OCI-LY3 (cell line): ENCODE measurements at regions not wholly inside any gene's neighbourhood (a gene's known extent, or its start where the extent isn't known, plus 50 kb on each side); places are given as distances from the start of the nearest gene placed in this dataset.

Experiments
- H2AFZ ChIP-seq: fragments of 200-600, 300-600 bp; shearing (Covaris generic); 2 replicates; pipeline ENCODE4 v1.6.0; 2014; ENCODE audit warnings: antibody characterized with exemption, low read depth, low read length
- H3K27ac ChIP-seq: fragments of 200-600, 300-600 bp; sonication (generic); 2 replicates; pipeline ENCODE4 v1.5.1; 2014; ENCODE audit warnings: mild to moderate bottlenecking, low read length, moderate library complexity, mixed read lengths
- H3K27me3 ChIP-seq: fragments of 200-600, 300-600 bp; sonication (generic); 2 replicates; pipeline ENCODE4 v1.6.1; 2014; ENCODE audit warnings: low read depth, low read length, mixed read lengths
- H3K36me3 ChIP-seq: fragments of 200-600, 300-600 bp; sonication (generic); replicated peaks from 2 replicates; pipeline ENCODE3; 2014; ENCODE audit warnings: low read depth, low read length, mixed read lengths
- H3K4me1 ChIP-seq: fragments of 300-600, 200-600 bp; sonication (generic); 2 replicates; pipeline ENCODE4 v1.6.1; 2014; ENCODE audit warnings: low read length, mixed read lengths
- H3K4me2 ChIP-seq: fragments of 200-600, 300-600 bp; sonication (generic); 2 replicates; pipeline ENCODE4 v1.6.1; 2014; ENCODE audit warnings: low read length, mixed read lengths
- H3K4me3 ChIP-seq: fragments of 300-600, 200-600 bp; sonication (generic); 2 replicates; pipeline ENCODE4 v1.5.1; 2014; ENCODE audit warnings: antibody characterized with exemption, mild to moderate bottlenecking, low read length, moderate library complexity
- H3K79me2 ChIP-seq: fragments of 300-600, 200-600 bp; shearing (Covaris generic); 2 replicates; pipeline ENCODE4 v1.6.1; 2014; ENCODE audit warnings: mild to moderate bottlenecking, low read length, mixed read lengths
- H3K9ac ChIP-seq: fragments of 300-600, 200-600 bp; shearing (Covaris generic); 2 replicates; pipeline ENCODE4 v1.6.0; 2014; ENCODE audit warnings: mild to moderate bottlenecking, low read length, moderate library complexity
- H3K9me3 ChIP-seq: fragments of 200-600, 300-600 bp; shearing (Covaris generic); 2 replicates; pipeline ENCODE4 v1.6.1; 2014; ENCODE audit warnings: low read length, mixed read lengths; ENCODE audit not compliant: insufficient read depth
- H4K20me1 ChIP-seq: fragments of 200-600, 300-600 bp; sonication (generic); 2 replicates; pipeline ENCODE4 v1.6.1; 2016; ENCODE audit warnings: low read length, mixed read lengths; ENCODE audit not compliant: insufficient read depth
- EZH2phosphoT487 ChIP-seq: fragments of 200-600 bp; shearing (Covaris generic); IDR thresholded peaks from 2 replicates; pipeline ENCODE4 v1.6.1; 2018; ENCODE audit warnings: antibody characterized with exemption, mixed run types, low read depth
- TF ChIP-seq, protein P1 (sequence below): fragments of 200-600, 300-600 bp; sonication (generic); IDR thresholded peaks from 2 replicates; pipeline ENCODE4 v1.5.1; 2014; ENCODE audit warnings: antibody characterized with exemption, low read length, low read depth

DNA sequence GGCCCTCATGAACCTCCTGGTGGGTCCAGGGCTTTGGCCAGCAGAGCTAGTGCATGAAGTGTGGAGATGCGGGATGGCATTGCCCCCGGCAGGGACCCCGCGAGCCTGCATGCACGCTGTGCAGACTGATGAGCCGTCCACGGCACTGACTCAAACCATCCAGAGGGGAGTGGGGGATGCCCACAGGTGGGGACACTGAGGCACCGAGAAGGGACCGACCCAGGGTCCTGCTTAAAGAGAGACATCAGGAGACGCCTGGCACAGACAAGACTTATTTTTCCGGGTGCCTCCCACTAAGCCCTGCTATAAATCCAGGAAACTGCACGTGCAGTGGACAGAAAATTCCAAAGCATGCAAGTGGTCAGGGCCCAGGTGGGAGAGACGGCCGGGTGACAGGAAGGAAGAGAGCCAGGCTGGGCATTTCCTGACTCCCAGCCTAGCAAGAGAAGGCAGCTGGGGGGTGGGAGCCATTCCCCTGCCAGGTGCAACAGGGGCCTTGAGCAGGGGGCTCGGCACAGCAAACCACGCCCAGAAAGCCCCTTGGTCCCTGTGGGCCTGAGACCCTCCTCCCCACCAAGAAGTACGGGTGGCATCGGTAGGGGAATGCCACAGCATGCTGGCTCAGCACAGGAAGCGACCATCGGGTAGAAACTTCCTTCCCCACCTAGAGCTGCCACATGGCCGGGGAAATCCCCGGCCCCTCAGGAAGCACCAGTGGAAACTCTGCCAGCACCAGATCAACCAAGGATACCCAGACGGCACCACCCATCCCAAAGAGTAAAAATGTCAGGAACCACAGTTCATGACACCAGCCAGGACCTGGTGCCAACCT, 91.5 kb downstream of the FOXL3 start:
- H3K36me3 ChIP-seq = no peaks in the 10 kb centered on the region
- H3K4me1 ChIP-seq = peaks cover 7% of the 10 kb centered on the region
- no peaks in the 10 kb centered on the region for H3K9me3 ChIP-seq
- peak overlapping the region; percentile 24 for H3K4me2 ChIP-seq
- no peaks in the 10 kb centered on the region for H4K20me1 ChIP-seq
- no peak overlapping the region for H3K4me3 ChIP-seq
- H3K27me3 ChIP-seq = no peaks in the 10 kb centered on the region
- H3K27ac ChIP-seq = no peak overlapping the region
- H3K9ac ChIP-seq = no peak overlapping the region
- H3K79me2 ChIP-seq = no peaks in the 10 kb centered on the region
- no peak overlapping the region for H2AFZ ChIP-seq
- TF ChIP-seq, protein P1, sequence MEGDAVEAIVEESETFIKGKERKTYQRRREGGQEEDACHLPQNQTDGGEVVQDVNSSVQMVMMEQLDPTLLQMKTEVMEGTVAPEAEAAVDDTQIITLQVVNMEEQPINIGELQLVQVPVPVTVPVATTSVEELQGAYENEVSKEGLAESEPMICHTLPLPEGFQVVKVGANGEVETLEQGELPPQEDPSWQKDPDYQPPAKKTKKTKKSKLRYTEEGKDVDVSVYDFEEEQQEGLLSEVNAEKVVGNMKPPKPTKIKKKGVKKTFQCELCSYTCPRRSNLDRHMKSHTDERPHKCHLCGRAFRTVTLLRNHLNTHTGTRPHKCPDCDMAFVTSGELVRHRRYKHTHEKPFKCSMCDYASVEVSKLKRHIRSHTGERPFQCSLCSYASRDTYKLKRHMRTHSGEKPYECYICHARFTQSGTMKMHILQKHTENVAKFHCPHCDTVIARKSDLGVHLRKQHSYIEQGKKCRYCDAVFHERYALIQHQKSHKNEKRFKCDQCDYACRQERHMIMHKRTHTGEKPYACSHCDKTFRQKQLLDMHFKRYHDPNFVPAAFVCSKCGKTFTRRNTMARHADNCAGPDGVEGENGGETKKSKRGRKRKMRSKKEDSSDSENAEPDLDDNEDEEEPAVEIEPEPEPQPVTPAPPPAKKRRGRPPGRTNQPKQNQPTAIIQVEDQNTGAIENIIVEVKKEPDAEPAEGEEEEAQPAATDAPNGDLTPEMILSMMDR = no peak
- no peak for TF ChIP-seq EZH2phosphoT487

DNA sequence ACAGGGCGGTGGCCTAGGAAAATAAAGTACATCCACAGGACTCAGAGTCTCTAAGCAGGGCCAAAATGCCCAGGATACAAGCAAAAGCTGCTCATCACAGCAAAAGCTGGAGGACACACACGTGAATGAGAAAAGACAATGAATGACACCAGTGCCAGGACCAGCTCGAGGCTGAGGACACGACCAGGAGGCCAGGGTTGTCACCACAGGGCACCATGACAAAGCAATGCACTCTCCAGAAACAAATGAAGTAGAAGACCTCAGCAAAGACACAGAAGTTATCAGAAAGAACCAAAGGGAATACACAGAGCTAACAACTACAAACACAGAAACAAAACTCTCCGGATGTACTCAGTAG, 92.1 kb downstream of the FOXL3 start:
- 0 out of 2 replicates have a peak overlapping the region, but pooled peaks have one; percentile 24 for H3K4me2 ChIP-seq
- H3K9me3 ChIP-seq = no peaks in the 10 kb centered on the region
- H3K4me3 ChIP-seq = no peak overlapping the region
- H3K9ac ChIP-seq = no peak overlapping the region
- H4K20me1 ChIP-seq = no peaks in the 10 kb centered on the region
- H3K27ac ChIP-seq = no peak overlapping the region
- peaks cover 7% of the 10 kb centered on the region for H3K4me1 ChIP-seq
- H3K36me3 ChIP-seq = no peaks in the 10 kb centered on the region
- H3K79me2 ChIP-seq = no peaks in the 10 kb centered on the region
- TF ChIP-seq, protein P1 = no peak
- no peak for TF ChIP-seq EZH2phosphoT487
- no peak overlapping the region for H2AFZ ChIP-seq
- no peaks in the 10 kb centered on the region for H3K27me3 ChIP-seq

DNA sequence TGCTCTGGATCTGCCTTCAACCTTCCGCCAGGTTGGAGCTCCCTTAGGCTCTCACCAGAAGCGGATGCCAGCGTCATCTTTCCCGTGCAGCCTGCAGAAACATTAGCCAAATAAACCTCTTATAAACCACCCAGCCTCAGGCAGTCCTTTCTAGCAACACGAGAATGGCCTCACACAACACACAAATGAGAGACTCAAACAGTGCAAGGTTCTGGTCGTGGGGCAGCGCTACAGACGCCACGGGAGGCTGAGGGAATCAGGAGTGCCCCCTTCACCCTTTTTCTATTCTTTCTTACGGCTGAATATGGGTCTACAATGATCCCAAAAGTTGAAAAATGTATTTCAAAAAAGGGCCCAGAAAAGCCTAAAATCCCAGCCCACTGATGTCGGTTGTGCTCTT, 96.4 kb downstream of the FOXL3 start:
- Histone ChIP-seq H2AFZ (no peak overlapping the region), H4K20me1 (no peaks in the 10 kb centered on the region), H3K27ac (no peak overlapping the region), H3K9me3 (no peaks in the 10 kb centered on the region), H3K79me2 (no peaks in the 10 kb centered on the region), H3K4me2 (no peak overlapping the region), H3K4me3 (no peak overlapping the region), H3K9ac (no peak overlapping the region), H3K4me1 (peaks cover 5% of the 10 kb centered on the region), H3K36me3 (no peaks in the 10 kb centered on the region), H3K27me3 (no peaks in the 10 kb centered on the region)
- no peak for TF ChIP-seq EZH2phosphoT487
- TF ChIP-seq, protein P1 = no peak

DNA sequence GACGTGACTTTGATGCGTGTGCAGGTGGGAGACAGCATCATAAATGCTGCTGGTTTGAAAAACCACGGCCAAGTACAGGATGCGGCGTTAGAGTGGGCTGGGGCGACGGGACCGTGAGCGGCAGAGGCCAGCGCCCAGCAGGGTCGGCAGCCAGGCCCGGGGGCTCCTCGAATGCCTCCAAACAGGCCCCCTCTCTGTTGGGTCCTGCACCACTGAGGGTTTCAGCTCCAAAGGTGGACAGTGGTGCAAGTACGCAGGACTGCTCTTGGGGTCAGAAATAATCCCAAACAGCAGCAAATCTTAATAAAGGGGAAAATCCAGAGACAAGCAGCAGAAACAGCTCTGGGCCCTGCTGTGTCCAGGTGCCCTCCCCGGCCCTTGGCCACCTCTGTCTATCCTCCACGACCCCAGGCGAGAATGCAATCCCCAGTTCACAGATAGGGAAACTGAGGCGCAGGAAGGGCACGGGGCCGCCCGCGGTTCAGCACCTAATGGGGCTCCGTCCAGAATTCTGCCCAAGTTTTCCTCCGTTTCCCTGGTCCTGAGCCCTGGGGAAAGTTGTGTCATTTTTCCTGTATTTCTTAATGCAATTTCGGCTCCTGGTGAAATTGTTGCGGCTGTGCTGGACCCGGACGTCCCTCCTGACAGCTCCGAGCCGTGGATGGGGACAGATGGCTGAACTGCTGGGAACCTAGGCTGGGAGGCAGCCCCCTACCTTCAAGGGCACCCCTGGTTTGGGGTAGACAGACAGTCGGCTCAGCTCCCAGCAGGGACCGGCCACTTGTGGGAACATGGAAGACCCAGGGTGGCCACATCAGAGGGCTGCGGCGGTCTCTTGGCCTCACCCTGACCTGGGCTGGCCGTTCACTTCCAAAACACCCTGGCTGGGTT, 97.4 kb downstream of the FOXL3 start:
- H3K4me1 ChIP-seq = no peaks in the 10 kb centered on the region
- no peak overlapping the region for H2AFZ ChIP-seq
- H3K27me3 ChIP-seq = no peaks in the 10 kb centered on the region
- H3K79me2 ChIP-seq = no peaks in the 10 kb centered on the region
- no peaks in the 10 kb centered on the region for H4K20me1 ChIP-seq
- no peaks in the 10 kb centered on the region for H3K9me3 ChIP-seq
- TF ChIP-seq, protein P1 = no peak
- no peak overlapping the region for H3K27ac ChIP-seq
- H3K4me3 ChIP-seq = no peak overlapping the region
- H3K36me3 ChIP-seq = no peaks in the 10 kb centered on the region
- H3K9ac ChIP-seq = no peak overlapping the region
- H3K4me2 ChIP-seq = no peak overlapping the region
